NCI-H1436 treated with DMSO at 0.1 percent for 48 hours (cell line): ENCODE measurements at regions not wholly inside any gene's neighbourhood (a gene's known extent, or its start where the extent isn't known, plus 50 kb on each side); places are given as distances from the start of the nearest gene placed in this dataset.

Source experiments
- DNase-seq: peaks from one replicate; lab custom pipeline; 2025; lab: John Stamatoyannopoulos, UW

- no peak for DNase-seq
These were observed 237.7 kb upstream of the C1orf174 start for GRCh38 chr1:4137621-4138415.

GRCh38 chr1:4139646-4140045, 239.6 kb upstream of the C1orf174 start:
- no peak for DNase-seq

GRCh38 chr1:4140241-4140640, 240.2 kb upstream of the C1orf174 start:
- DNase-seq: no peak

GRCh38 chr1:4140821-4141220, 240.7 kb upstream of the C1orf174 start:
- DNase-seq: no peak

GRCh38 chr1:4144349-4144971, 244.4 kb upstream of the C1orf174 start:
- DNase-seq: no peak

- no peak for DNase-seq
These were observed 246.0 kb upstream of the C1orf174 start for GRCh38 chr1:4146101-4146500.

GRCh38 chr1:4146614-4147013, 246.5 kb upstream of the C1orf174 start:
- DNase-seq: no peak

- no peak for DNase-seq
These were observed 247.4 kb upstream of the C1orf174 start for GRCh38 chr1:4147509-4147908.

- DNase-seq: no peak
These were observed 249.2 kb upstream of the C1orf174 start for GRCh38 chr1:4149281-4149680.

GRCh38 chr1:4149831-4150230, 249.8 kb upstream of the C1orf174 start:
- DNase-seq: no peak

GRCh38 chr1:4150262-4150661, 250.2 kb upstream of the C1orf174 start:
- DNase-seq: no peak

GRCh38 chr1:4152266-4152665, 252.2 kb upstream of the C1orf174 start:
- DNase-seq: no peak

GRCh38 chr1:4153571-4153970, 253.5 kb upstream of the C1orf174 start:
- no peak for DNase-seq

GRCh38 chr1:4156241-4156973, 256.3 kb upstream of the C1orf174 start:
- DNase-seq: no peak

GRCh38 chr1:4160181-4160580, 260.1 kb upstream of the C1orf174 start:
- no peak for DNase-seq

GRCh38 chr1:4161366-4162006, 261.4 kb upstream of the C1orf174 start:
- DNase-seq: no peak

- no peak for DNase-seq
These were observed 264.9 kb upstream of the C1orf174 start for GRCh38 chr1:4164965-4165364.

GRCh38 chr1:4165686-4166300, 265.7 kb upstream of the C1orf174 start:
- no peak for DNase-seq

GRCh38 chr1:4166713-4167112, 266.6 kb upstream of the C1orf174 start:
- no peak for DNase-seq

- DNase-seq: no peak
These were observed 269.9 kb upstream of the C1orf174 start for GRCh38 chr1:4169991-4170390.

GRCh38 chr1:4170548-4171340, 270.7 kb upstream of the C1orf174 start:
- DNase-seq: no peak
